Stromal cell of bone marrow (primary cell): ENCODE measurements at regions not wholly inside any gene's neighbourhood (a gene's known extent, or its start where the extent isn't known, plus 50 kb on each side); places are given as distances from the start of the nearest gene placed in this dataset.

Experiments
- DNase-seq: peaks from one replicate; pipeline ENCODE4 v3.0.0-alpha.2; 2012; ENCODE audit warnings: low read depth

DNA sequence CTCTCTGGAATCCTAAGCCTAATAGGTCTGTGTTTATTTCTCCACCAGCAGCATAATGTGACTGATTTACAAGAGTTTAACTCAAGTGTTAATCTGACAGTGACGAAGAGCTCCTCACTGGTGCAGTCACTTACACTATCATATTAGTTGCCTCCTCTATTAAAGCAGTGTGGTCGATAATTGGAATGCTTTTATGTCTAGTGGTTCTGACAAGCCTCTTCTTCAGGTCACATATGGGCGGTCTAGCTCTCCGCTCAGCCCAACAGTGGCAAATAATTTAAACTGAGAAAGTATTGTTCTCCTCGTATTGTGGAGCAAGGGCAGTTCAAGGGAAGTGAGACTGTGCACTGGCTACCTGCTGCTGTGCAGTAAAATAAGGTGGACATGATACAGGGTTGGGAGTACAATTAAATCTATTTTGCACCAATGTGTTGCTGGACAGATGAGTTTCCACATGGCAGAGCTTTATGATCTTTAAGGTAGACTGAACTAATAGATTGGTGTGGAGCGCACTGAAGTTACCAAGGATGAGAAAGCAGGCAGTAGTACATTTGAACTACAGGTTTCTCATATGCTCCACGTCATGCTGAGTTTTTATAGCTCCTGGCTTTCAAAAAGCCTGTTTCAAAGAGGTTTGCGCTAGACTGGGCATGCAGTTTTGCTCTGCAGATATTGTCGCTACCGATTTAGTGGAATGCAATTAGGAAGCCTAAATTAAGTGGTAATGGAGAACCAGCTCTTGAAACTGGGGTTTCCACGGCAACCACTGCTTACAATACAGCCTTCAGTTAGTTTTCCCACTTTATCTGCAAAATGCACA lies 151.7 kb upstream of the POU3F3 start:
- no peak for DNase-seq

GRCh38 chr2:104703669-104704068 lies 150.2 kb upstream of the POU3F3 start:
- no peak for DNase-seq

- no peak for DNase-seq
Observed at GRCh38 chr2:104704496-104705245, 149.2 kb upstream of the POU3F3 start.

DNA sequence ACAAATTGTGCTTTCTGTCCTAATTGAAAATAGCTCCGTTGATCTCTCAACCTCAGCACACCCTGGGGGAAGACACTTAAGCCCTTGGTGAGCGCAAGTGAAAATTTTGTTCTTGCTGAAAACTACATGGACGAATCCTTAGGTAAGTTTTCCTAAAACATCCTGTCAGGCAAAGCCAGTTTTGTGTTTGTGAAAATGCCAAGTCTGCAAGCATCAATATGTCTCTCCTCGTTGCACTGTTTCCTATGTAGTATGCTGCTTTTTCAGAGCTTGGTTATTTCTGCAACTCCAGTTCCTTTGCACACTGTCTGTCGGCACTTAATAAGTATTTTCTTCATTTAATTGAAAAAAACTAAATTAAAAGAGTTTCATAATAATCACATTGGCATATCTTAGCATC lies 146.9 kb upstream of the POU3F3 start:
- no peak for DNase-seq

GRCh38 chr2:104708967-104709366 lies 144.9 kb upstream of the POU3F3 start:
- no peak for DNase-seq

DNA sequence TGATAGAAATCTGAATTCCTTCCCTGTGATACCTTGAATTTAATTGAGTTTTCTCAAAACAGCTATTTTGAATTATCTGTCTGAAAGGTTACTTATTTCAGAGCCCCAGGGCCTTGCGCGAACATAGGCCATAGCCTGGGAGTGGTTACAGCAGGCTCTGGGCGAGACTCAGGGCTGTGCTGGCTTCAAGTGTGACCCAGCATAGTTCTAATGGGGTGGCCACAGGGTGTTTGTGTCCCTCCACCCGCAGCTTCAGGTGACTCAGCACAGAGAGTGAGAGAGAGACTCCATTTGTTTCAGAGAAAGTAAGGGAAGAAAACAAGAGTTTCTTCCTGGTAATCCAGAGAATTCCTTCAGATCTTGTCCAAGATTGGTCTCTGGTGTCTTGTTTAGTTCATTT lies 137.9 kb upstream of the POU3F3 start:
- DNase-seq, result no peak

DNA sequence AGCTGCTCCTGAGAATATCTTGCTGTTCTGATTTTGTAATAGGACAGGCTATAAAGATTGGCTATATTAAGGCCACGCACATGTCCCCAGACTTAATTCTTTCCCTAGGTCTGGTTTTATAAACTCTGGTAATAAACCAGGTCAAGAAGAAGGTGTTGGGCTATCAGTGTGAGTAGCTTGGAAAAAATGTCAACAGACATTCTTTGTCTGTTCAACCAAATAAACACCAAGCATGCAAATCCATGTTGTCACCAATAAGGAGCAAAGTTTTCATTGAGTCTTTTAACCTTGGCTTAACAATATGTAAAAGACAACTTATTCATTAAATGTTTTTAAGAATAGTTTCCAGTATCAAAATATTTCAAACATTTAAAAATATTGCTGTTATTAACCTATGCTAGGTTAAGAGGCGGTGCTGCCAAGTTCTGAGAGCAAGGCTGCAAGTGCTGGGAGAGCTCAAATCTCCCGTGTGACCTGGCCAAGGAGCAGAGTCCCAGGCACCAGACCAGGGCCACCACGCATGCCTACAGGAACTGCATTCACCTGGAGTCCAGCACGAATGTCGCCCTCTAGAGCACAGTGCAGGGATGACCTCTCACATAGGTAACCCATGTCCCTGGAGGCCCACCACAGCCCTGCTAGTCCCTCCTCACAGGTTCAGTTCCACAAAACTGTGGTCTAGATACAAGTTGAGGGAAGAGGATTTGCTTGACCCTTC lies 120.5 kb upstream of the POU3F3 start:
- DNase-seq, result no peak

- no peak for DNase-seq
Observed at GRCh38 chr2:104734937-104735586, 118.9 kb upstream of the POU3F3 start.

GRCh38 chr2:104736026-104736425 lies 117.9 kb upstream of the POU3F3 start:
- no peak for DNase-seq

- no peak for DNase-seq
Observed at GRCh38 chr2:104741860-104742259, 112.1 kb upstream of the POU3F3 start.

GRCh38 chr2:104744537-104744936 lies 109.4 kb upstream of the POU3F3 start:
- DNase-seq, result no peak

- DNase-seq, result no peak
Observed at GRCh38 chr2:104745846-104746245, 108.1 kb upstream of the POU3F3 start.

DNA sequence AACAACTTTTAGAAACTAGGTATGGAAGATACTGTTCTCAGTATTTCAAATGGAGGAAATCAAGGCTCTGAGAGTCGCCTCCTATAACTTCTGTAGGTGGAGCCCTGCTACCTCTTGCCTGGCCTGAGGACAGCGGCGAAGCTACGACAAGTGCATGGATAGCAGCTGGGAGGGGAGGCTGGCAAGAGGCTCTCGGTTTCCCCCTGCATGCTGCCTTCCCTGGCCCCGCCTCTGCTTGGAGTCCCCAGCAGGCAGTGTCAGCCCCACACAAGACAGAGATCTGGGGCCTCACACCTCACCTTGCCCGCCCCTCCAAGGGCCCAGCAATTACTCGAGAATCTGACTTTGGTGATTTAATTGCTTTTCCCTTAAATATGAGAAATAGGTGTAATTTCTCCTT lies 107.6 kb upstream of the POU3F3 start:
- DNase-seq, result no peak

DNA sequence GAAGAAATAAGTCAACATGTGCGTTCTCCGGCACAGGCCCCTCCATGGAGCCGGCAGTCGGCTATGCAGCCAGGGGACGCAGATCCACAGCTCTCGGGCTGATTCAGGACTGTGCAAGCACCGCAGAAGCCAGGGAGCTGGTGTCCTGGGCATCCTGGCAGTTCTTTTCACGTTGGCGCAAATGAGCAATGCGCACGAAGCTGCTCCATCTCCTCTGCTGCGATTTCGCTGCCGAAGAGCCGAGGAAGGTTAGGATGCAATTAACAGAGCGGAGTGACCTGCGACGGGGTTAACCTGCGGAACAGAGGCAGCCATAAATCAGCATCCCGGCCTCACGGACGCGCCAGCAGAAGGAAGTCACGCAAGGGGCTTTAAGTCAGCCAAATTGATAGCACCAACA lies 107.1 kb upstream of the POU3F3 start:
- DNase-seq, result no peak

- DNase-seq, result no peak
Observed at GRCh38 chr2:104749856-104750460, 104.0 kb upstream of the POU3F3 start.

GRCh38 chr2:104752504-104752903 lies 101.4 kb upstream of the POU3F3 start:
- no peak for DNase-seq

DNA sequence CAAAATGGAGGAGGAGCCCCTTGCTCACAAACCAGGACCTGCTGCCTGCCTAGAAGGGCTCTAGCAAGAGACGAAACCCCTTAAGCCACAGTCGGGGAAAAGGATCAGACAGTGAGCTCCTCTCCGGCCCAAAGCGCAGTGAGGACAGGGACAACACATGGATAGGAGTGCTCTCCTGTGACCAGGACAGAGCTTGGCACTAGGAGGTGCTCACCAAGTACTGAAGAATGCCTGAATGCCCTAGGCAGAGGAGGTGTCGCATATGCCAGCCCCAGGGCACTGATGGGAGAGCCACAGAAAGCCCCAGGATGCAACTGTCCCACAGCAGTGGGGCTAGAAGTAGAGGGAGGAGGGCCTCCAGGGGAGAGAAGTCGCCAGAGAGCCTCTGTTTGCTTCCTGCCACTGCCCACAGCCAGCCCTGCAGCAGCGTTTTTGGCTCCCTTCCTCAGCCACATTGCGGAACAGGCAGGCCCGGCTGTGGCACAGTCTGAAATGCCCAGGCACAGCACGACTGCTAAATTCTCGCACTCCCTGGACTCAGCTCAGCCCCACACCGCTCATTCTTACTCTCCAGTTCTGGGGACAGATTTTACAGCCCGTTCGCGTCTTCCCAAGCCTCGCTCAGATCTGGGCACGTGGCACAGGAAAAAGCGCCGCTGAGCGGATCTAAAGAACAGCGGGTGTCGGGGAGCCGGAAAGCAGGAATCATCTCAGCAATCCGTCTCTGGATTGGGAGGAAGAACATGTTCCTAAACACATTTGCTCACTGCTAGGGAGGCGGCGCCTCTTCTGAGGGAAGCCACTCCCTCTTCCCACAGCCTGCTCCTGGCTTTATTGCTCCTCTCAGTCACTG lies 98.7 kb upstream of the POU3F3 start:
- no peak for DNase-seq

DNA sequence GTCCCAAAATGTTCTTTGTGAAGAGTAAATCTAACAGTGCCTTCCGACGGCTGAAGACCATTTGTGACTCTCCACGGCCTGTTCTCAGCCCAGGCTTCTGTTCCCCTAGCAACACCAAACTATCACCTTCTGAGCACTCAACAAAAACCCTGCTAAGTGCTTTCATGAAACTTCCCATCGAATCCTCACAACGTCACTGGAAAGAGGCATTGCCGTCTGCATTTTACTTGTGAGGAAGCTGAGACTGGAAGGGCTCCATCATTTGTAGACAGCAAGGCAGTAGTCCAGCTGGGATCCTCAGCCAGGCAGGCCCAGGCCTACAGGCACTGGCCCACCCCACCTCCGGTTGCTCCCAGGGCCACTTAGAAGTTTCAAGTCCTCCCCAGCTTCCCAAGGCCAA lies 97.8 kb upstream of the POU3F3 start:
- no peak for DNase-seq

GRCh38 chr2:104757056-104757455 lies 96.9 kb upstream of the POU3F3 start:
- DNase-seq, result no peak

GRCh38 chr2:104758199-104758620 lies 95.7 kb upstream of the POU3F3 start:
- DNase-seq, result no peak

GRCh38 chr2:104762031-104762430 lies 91.9 kb upstream of the POU3F3 start:
- DNase-seq, result no peak
